PFSK-1 (cell line): ENCODE measurements at regions not wholly inside any gene's neighbourhood (a gene's known extent, or its start where the extent isn't known, plus 50 kb on each side); places are given as distances from the start of the nearest gene placed in this dataset.

ENCODE experiments used
- FOXP2 ChIP-seq: optimal IDR thresholded peaks from 2 replicates; pipeline ENCODE3; 2011; ENCODE audit warnings: borderline replicate concordance, control low read depth, inconsistent platforms; ENCODE audit not compliant: insufficient read depth; ENCODE audit errors: extremely low read length, extremely low read depth
- POLR2AphosphoS5 ChIP-seq: IDR thresholded peaks from 2 replicates; pipeline ENCODE4 v1.6.1; 2012; ENCODE audit warnings: low read depth, mild to moderate bottlenecking, control low read depth, low read length, moderate library complexity
- REST ChIP-seq, 2 experiments: IDR thresholded peaks; 2 replicates each; pipeline versions ENCODE4 v1.6.1 to v1.8.0; 2011 to 2012; ENCODE audit warnings: low read depth in 2 of 2, low read length in 2 of 2, control low read depth in 1 of 2, inconsistent platforms in 1 of 2, mild to moderate bottlenecking in 1 of 2, moderate library complexity in 1 of 2; ENCODE audit not compliant: insufficient read depth in 1 of 2
- SIN3A ChIP-seq: IDR thresholded peaks from 2 replicates; pipeline ENCODE4 v1.6.1; 2012; ENCODE audit warnings: mild to moderate bottlenecking, low read length, moderate library complexity, borderline replicate concordance; ENCODE audit not compliant: insufficient read depth
- TAF1 ChIP-seq: IDR thresholded peaks from 2 replicates; pipeline ENCODE4 v1.6.1; 2012; ENCODE audit warnings: low read length, control low read depth, borderline replicate concordance; ENCODE audit not compliant: insufficient read depth

- TF ChIP-seq FOXP2 = no peak
- no peak for TF ChIP-seq POLR2AphosphoS5
- no peak for TF ChIP-seq REST (IDR thresholded peaks at IDR 0.05; ENCODE audit: insufficient read depth in 1 of 2, low read depth in 2 of 2, low read length in 2 of 2)
- no peak for TF ChIP-seq TAF1
- no peak for TF ChIP-seq SIN3A
Measured at GRCh38 chr9:23945897-23946296, 119.9 kb upstream of the ELAVL2 start.

GRCh38 chr9:23941051-23941450 lies 115.0 kb upstream of the ELAVL2 start:
- no peak for TF ChIP-seq FOXP2
- TF ChIP-seq TAF1 = no peak
- no peak for TF ChIP-seq REST (IDR thresholded peaks at IDR 0.05; ENCODE audit: insufficient read depth in 1 of 2, low read depth in 2 of 2, low read length in 2 of 2)
- no peak for TF ChIP-seq POLR2AphosphoS5
- TF ChIP-seq SIN3A = no peak

- TF ChIP-seq TAF1 (no peak), POLR2AphosphoS5 (no peak)
Measured at GRCh38 chr9:23938908-23939307, 112.9 kb upstream of the ELAVL2 start.

GRCh38 chr9:23934291-23934906 lies 108.4 kb upstream of the ELAVL2 start:
- no peak for TF ChIP-seq TAF1
- no peak for TF ChIP-seq FOXP2
- no peak for TF ChIP-seq SIN3A
- no peak for TF ChIP-seq POLR2AphosphoS5
- no peak for TF ChIP-seq REST (IDR thresholded peaks at IDR 0.05; ENCODE audit: insufficient read depth in 1 of 2, low read depth in 2 of 2, low read length in 2 of 2)

- TF ChIP-seq POLR2AphosphoS5 (no peak), SIN3A (no peak), TAF1 (no peak), FOXP2 (no peak), REST (IDR thresholded peaks at IDR 0.05; ENCODE audit: insufficient read depth in 1 of 2, low read depth in 2 of 2, low read length in 2 of 2) (no peak)
Measured at GRCh38 chr9:23933348-23933747, 107.3 kb upstream of the ELAVL2 start.
